ENCODE measurements at regions not wholly inside any gene's neighbourhood (a gene's known extent, or its start where the extent isn't known, plus 50 kb on each side); places are given as distances from the start of the nearest gene placed in this dataset.

DNA sequence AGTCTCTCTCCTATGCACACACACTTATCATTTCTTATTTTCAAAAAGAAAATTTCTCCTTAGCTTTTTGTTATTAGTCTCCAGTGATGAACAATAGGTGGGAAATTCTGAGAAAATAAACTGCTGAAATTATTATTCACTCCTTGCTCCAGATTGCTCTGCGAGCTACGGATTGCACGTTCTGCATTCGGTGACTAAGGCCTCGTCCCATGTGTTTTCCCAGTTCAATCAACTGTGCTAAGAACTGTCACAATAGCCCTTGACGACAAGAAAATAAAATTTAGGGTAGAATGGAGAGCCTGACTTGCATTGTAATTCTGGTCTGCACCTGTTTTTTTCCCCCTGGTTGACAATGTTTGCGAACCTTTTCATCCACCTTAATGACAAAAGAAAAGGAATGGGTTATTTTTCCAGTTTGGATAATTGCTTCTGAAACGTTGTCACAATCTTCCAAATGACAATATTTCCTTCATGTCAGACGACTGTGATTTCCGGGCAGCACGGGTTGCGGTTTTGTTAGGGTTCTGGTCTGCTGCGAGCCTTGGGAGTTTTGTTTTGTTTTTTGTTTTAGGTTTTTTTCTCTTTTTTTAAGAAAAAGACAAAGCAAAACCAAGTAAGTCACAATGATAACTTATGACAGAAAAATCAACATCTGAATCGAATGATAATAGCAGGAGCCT is 124.5 kb upstream of the NOCT start:
- TF ChIP-seq POLR2A (IDR thresholded peaks at IDR 0.05; ENCODE audit: low read length) (no peak), GATA1 (IDR thresholded peaks at IDR 0.05; ENCODE audit: low read depth, low read length) (no peak)
